ENCODE measurements at regions not wholly inside any gene's neighbourhood (a gene's known extent, or its start where the extent isn't known, plus 50 kb on each side); places are given as distances from the start of the nearest gene placed in this dataset.

DNA sequence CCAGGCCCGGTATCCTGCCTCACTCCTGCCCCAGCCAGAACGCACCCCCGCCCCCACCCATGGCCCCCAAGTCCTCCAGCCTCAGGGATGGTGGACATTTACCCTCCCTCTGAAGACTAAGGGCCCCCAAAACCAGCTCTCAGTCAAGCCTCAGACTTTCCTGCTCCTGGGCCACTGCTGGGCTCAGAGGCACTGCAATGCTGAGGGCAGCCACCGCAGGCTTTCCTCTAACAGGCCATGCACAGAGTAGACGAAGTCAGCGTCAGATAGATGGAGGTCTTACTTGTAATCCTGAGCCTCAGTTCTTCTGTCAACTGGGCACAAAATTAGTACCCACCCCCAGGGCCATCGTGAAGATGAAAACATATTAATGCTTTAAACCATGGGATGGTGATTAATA is 92.6 kb downstream of the TTC32 start:
- DNase-seq, result no peak

GRCh38 chr2:19807866-19808265 is 93.9 kb downstream of the TTC32 start:
- DNase-seq, result no peak

GRCh38 chr2:19807346-19807745 is 94.4 kb downstream of the TTC32 start:
- DNase-seq, result no peak

GRCh38 chr2:19806591-19806990 is 95.2 kb downstream of the TTC32 start:
- no peak for DNase-seq

- DNase-seq, result no peak
Observed at GRCh38 chr2:19806131-19806530, 95.7 kb downstream of the TTC32 start.

DNA sequence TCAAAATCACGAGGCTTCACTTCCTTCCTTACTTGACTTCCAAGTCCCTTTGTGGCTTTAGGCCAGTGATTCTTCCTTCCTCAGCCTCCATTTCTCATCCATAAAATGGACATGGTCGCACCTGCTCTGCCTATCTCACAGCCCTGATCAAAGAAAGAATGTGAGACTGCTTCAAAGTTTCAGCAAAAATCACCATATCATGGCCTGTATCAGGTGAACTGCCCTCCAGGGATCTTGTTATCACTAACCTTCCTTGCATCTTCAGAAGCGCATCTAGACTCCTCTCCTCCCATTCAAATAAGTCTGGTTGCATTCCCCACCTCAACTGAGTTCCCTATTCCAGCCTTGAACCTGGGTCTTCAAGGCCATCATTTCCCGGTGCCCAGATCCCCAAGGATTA is 96.5 kb downstream of the TTC32 start:
- no peak for DNase-seq

- no peak for DNase-seq
Observed at GRCh38 chr2:19804639-19805260, 97.0 kb downstream of the TTC32 start.

- DNase-seq, result no peak
Observed at GRCh38 chr2:19802086-19802841, 99.5 kb downstream of the TTC32 start.

GRCh38 chr2:19801367-19802080 is 100.3 kb downstream of the TTC32 start:
- DNase-seq, result no peak

GRCh38 chr2:19800796-19801195 is 101.0 kb downstream of the TTC32 start:
- DNase-seq, result no peak

- no peak for DNase-seq
Observed at GRCh38 chr2:19799881-19800780, 101.7 kb downstream of the TTC32 start.

- no peak for DNase-seq
Observed at GRCh38 chr2:19797871-19798270, 103.9 kb downstream of the TTC32 start.

- DNase-seq, result no peak
Observed at GRCh38 chr2:19797243-19797810, 104.5 kb downstream of the TTC32 start.

DNA sequence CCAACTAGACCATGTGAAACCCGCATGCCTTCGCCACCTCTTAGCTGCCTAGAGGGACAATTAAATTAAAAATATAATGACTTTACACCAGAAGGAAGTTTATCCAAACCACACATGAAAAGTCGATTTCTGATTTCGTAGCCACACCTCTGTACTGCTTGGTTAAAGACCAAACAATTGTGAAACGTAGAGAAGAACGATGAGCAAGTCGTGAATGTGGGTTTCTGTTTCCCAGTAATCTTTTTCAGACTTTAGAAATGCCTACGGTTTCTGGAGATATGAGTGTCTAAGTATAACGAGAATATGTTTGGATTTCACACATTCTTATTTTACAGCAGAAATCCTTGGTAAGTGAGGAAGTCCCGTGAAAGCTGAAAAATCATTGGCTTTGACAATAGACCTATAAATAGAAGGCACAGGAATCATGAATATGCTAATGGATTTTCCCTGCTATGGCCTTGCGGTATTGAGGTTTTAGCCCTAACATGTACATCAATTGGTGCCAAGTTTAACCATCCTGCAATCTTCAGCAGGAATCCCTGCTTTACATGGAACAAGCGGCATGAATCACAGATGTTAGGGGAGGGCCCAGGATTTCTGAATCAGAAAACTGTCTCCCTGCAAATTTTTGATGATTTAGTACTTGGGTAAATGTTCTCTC is 105.6 kb downstream of the TTC32 start:
- peak in 2 of 56 donors; percentile 3 to 9 for DNase-seq

GRCh38 chr2:19793132-19793750 is 108.5 kb downstream of the TTC32 start:
- DNase-seq, result no peak

DNA sequence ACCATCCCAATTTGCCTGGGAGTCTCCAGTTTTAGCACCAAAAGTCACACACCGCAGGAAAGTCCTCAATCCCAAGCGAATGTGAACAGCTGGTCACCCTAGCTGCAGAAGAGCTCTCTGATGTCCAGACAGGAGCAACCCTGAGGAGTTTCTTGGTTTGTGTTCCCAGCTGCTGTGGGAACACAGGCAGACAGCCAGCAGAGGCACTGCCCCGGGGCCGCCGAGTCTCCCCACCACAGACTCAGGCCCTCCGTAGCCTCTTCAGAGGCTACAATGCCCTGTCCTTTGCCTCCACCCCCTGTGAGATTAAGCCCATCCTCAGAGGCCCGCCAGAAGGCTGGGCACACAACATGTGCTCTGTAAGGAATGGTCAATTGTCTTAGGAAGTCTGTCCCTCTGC is 111.5 kb downstream of the TTC32 start:
- no peak for DNase-seq

DNA sequence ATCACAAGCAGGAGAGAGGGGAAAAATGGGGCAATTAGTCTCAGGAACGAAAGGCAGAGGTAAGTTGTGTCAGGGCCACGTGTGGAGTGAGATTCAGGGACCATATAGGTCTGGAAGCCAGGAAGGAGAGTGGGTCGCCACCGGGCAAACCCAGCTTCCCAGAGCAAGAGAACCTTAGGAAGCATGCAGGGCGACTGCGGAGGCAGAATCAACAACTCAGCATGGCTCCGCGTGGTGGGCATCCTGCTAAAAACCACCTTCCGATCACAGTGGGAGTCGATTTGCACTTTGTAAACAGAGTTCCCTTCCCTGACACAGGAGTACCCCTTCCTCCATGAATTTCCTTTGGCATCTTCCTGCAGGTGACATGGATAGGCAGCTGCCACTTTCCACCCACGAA is 114.6 kb downstream of the TTC32 start:
- DNase-seq, result no peak

GRCh38 chr2:19786408-19787058 is 115.2 kb downstream of the TTC32 start:
- DNase-seq, result no peak

GRCh38 chr2:19785867-19786266 is 115.9 kb downstream of the TTC32 start:
- no peak for DNase-seq

DNA sequence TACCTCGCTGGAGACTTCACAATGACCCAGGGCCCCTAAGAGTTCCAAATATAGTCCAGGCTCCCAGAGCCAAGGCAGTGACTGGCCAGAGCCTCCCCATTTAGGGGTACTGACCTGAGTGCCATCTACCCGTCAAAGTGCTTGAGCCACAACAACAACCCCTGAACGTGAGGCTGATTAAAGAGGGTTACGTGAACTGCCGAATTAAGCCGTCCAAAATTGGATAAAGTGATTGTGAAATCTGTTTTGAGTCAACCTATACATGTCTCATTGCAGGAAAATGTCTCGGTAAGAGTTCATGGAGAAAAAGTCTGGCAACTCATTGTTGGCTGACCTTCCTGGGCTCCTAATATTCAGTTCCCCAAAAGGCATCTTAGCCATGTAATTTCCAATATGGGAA is 116.3 kb downstream of the TTC32 start:
- no peak for DNase-seq

Data from amygdala (tissue), 56 donors.